Fibroblast of pulmonary artery (primary cell): ENCODE measurements at regions not wholly inside any gene's neighbourhood (a gene's known extent, or its start where the extent isn't known, plus 50 kb on each side); places are given as distances from the start of the nearest gene placed in this dataset.

Experiments
- DNase-seq: peaks from one replicate; pipeline ENCODE4 v3.0.0-alpha.2; 2010; ENCODE audit warnings: low read depth
- H3K4me3 ChIP-seq: replicated peaks from 2 replicates; pipeline ENCODE4 v1.5.1; 2011; ENCODE audit warnings: low read depth, mild to moderate bottlenecking, control low read depth, low read length, moderate library complexity
- TF ChIP-seq, protein P1 (sequence below): IDR thresholded peaks from 2 replicates; pipeline ENCODE4 v1.5.1; 2011; ENCODE audit warnings: mild to moderate bottlenecking, control low read depth, low read length, inconsistent platforms; ENCODE audit errors: missing control alignments

DNA sequence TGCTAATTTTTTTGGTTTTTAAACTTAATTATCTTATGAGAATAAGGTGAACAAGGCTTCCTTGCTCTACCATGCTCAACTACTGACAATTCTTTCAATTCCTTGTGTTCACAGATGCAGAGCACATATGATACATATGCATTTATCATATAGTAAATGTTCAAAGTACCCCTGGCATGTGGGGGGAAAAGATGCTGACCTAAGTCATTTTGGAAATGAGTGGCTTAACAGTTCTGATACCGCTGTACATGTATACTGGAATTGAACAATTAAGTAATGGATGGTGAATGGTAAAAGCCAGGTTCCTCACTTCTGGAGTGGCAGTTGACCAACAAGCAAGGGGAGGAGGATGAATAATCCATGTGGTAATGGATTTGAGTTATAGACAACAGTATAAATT is 149.6 kb downstream of the NAF1 start:
- no peak overlapping the region for H3K4me3 ChIP-seq
- no peak for DNase-seq
- TF ChIP-seq, protein P1, sequence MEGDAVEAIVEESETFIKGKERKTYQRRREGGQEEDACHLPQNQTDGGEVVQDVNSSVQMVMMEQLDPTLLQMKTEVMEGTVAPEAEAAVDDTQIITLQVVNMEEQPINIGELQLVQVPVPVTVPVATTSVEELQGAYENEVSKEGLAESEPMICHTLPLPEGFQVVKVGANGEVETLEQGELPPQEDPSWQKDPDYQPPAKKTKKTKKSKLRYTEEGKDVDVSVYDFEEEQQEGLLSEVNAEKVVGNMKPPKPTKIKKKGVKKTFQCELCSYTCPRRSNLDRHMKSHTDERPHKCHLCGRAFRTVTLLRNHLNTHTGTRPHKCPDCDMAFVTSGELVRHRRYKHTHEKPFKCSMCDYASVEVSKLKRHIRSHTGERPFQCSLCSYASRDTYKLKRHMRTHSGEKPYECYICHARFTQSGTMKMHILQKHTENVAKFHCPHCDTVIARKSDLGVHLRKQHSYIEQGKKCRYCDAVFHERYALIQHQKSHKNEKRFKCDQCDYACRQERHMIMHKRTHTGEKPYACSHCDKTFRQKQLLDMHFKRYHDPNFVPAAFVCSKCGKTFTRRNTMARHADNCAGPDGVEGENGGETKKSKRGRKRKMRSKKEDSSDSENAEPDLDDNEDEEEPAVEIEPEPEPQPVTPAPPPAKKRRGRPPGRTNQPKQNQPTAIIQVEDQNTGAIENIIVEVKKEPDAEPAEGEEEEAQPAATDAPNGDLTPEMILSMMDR: no peak

GRCh38 chr4:163012816-163013215 is 153.9 kb downstream of the NAF1 start:
- TF ChIP-seq, protein P1: no peak

GRCh38 chr4:163003979-163004378 is 162.7 kb downstream of the NAF1 start:
- DNase-seq: no peak
- H3K4me3 ChIP-seq: no peak overlapping the region
- TF ChIP-seq, protein P1: no peak

More at GRCh38 chr4:163012816-163013215, 153.9 kb downstream of the NAF1 start:
- DNase-seq: no peak
- no peak overlapping the region for H3K4me3 ChIP-seq

DNA sequence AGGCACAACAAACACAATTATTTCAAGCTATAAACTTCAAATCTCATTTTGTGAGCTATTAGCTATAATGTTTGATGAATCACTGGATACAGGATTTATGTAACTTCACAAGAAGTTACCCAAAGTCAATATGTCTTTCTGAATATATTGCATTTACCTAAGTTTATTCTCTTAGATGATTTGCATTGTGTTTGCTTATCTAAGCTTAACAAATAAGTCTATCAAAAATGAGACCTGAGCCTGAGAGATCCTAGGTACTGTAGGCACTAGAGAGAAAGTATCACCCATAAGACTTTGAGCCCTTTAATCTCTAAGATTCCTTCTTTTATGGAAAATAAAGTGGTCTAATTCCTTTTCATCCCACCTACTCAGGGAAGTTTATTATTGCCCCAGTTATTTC is 178.2 kb downstream of the NAF1 start:
- DNase-seq: no peak
- no peak overlapping the region for H3K4me3 ChIP-seq
- TF ChIP-seq, protein P1: no peak

DNA sequence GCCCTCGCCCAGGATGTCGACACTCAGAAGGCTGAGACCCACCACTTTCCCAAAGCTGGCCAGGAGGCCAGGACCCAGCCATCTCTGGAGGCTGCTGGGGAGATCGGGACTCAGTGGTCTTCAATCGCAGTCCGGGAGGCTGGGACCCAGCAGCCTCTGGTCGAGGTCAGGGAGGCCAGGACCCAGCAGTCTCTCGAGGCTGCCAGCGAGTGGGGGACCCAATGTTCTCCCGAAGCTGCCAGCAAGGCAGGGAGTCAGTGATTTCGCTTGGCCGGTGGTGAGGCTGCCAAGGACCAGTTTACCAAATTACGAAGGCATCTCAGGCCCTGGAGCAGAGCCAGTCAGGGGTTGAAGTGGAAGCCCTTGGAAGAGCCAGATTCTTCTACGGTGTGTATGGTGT is 181.6 kb downstream of the NAF1 start:
- DNase-seq: no peak
- TF ChIP-seq, protein P1: no peak
- H3K4me3 ChIP-seq: no peak overlapping the region

GRCh38 chr4:162984621-162985020 is 182.1 kb downstream of the NAF1 start:
- TF ChIP-seq, protein P1: no peak

DNA sequence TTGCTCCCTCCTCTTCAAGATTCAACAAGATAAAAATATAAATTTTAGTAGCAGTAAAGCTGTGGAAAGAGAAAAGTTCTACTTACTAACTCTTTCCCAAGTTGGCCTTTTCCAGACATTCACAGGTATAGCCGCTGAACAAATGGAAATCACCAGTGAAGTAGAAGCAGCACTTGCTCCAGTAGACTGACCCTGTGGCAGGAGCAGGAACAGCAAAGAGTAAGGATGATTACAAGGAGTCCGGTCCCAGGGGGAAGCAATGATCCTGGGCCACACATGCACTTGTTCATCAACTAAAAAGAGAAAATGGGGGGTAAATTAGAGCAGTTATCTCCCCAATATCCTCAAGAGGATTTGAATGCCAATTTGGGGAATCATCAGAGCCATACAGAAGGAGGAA is 184.9 kb downstream of the NAF1 start:
- TF ChIP-seq, protein P1: no peak
- H3K4me3 ChIP-seq: no peak overlapping the region
- DNase-seq: no peak

More at GRCh38 chr4:162984621-162985020, 182.1 kb downstream of the NAF1 start:
- no peak for DNase-seq
- no peak overlapping the region for H3K4me3 ChIP-seq
